ENCODE measurements at regions not wholly inside any gene's neighbourhood (a gene's known extent, or its start where the extent isn't known, plus 50 kb on each side); places are given as distances from the start of the nearest gene placed in this dataset.

DNA sequence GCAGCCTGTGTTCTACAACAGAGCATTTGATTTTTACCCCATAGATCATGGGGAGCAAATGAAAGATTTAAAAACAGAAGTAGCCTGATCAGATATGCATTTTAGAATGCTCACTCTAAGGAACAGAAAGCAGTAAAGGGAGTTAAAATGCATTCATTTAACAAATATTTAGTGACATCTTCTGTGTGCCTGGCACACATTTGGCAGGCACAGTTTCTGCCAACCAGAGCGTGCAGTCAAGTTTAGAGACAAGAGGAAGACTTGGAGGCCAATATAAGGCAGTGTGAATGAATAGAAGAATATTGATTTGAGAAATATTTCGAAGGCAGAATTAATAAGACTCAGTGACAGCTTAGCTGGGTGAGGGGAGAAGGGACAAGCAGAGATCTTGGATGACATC is 210.1 kb downstream of the KDR start:
- no peaks in the 10 kb centered on the region for H3K9me3 Mint-ChIP-seq
- H3K36me3 Mint-ChIP-seq (ENCODE audit: low read depth), result no peaks in the 10 kb centered on the region
- no peaks in the 10 kb centered on the region for H3K27me3 Mint-ChIP-seq
- no peaks in the 10 kb centered on the region for H3K4me1 Mint-ChIP-seq (ENCODE audit: low read depth)
- no peak overlapping the region for H3K4me3 Mint-ChIP-seq
- H3K27ac Mint-ChIP-seq, result no peak overlapping the region

DNA sequence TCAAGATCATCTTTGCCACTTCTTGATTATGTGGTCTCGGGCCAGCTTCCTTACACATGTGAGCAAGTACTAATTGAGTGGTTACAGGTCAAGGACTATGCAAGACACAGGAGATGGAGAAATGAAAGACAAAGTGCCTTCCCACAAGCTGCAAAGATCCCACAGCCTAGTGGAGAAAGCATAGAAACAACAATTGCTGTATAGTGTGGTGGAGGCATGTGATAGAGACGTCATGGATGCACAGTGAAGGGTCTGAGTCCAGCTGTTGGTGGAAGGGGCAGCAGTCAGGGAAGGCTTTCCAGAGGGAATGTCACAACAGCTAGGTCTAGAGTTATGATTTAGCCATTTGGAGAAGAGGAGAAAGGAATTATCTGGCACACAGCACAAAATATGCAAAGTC is 210.6 kb downstream of the KDR start:
- no peaks in the 10 kb centered on the region for H3K9me3 Mint-ChIP-seq
- H3K4me3 Mint-ChIP-seq, result no peak overlapping the region
- no peaks in the 10 kb centered on the region for H3K27me3 Mint-ChIP-seq
- peaks cover 4% of the 10 kb centered on the region for H3K4me1 Mint-ChIP-seq (ENCODE audit: low read depth)
- H3K27ac Mint-ChIP-seq, result no peak overlapping the region
- no peaks in the 10 kb centered on the region for H3K36me3 Mint-ChIP-seq (ENCODE audit: low read depth)

DNA sequence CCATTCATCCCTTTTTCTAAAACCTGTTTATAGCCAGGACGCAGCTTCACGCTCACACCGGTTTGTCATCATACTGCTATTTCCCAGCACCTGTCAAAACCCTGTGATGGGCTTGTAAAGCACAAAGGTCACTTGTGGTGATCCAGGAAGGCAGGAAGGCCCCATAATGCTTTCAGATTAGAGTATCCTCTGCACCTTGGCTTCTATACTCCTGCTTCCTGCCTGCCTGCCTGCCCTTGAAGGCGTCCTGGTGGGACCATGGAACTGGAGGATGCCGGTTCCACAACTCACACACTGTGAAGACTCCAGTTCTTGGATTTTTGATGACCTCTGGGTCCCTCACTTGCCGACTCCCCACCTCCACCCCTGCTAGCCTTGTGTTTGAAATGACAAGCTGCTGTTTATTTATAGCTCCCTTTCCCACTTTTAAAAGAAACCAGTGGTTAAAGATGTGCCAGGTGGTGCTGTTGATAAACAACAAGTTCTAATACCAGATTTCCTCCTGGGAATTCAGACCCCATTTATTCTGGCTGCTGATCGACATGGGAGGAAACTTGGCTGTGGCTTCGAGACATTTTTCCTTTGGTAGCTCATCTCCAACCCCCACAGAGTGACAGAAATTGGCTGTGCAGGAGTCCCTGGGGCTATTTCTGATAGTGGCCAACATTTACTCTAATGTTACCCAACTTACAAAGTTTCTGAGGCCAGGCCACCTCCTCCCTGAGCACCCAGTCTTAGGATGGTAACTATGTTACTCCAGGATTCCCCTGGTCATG is 211.5 kb downstream of the KDR start:
- Mint-ChIP-seq H3K4me3 (no peak overlapping the region), H3K9me3 (no peaks in the 10 kb centered on the region), H3K36me3 (ENCODE audit: low read depth) (no peaks in the 10 kb centered on the region), H3K27ac (no peak overlapping the region), H3K27me3 (no peaks in the 10 kb centered on the region), H3K4me1 (ENCODE audit: low read depth) (peaks cover 7% of the 10 kb centered on the region)

DNA sequence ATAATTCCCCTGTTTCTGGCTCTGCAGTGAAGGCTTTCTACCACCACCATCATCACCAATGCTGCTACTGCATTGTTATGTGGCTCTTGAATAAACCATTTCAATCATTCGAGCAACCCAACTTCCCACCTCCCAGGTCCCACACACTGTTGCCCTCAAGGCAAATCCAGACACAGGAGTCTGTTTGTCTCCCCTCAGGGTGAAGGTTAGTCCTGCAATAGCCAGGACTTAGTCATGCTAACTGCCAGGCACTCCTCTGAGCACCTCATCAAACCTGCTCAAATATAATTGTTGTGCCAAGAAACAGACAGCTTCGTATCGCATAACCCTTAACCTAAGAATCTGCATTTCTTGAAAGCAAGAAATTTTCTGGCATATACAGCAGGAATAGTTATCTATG is 213.2 kb downstream of the KDR start:
- Mint-ChIP-seq H3K36me3 (ENCODE audit: low read depth) (no peaks in the 10 kb centered on the region), H3K27ac (no peak overlapping the region), H3K9me3 (peaks cover 7% of the 10 kb centered on the region), H3K4me1 (ENCODE audit: low read depth) (peaks cover 7% of the 10 kb centered on the region), H3K27me3 (no peaks in the 10 kb centered on the region), H3K4me3 (no peak overlapping the region)

DNA sequence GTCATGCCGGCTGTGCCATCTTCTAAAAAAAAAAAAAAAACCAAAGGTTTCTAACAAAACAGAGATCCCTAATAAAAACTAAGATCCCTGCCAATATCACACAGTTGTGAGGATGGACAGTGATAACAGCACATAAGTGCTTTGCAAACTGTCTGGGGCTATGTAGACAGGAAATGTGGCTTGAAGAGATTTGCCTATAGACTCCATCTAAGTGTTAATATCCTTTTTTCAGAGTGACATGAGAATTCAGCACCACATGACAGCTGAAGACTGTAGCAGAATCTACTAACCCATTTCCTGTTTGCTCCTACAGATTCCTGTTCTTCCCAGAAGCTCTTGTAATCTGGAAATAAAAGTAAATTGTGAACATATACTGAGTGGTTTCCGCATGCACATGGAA is 215.4 kb downstream of the KDR start:
- H3K4me1 Mint-ChIP-seq (ENCODE audit: low read depth), result peaks cover 7% of the 10 kb centered on the region
- H3K4me3 Mint-ChIP-seq, result no peak overlapping the region
- H3K36me3 Mint-ChIP-seq (ENCODE audit: low read depth), result no peaks in the 10 kb centered on the region
- H3K9me3 Mint-ChIP-seq, result peaks cover 17% of the 10 kb centered on the region
- H3K27me3 Mint-ChIP-seq, result no peaks in the 10 kb centered on the region
- no peak overlapping the region for H3K27ac Mint-ChIP-seq

DNA sequence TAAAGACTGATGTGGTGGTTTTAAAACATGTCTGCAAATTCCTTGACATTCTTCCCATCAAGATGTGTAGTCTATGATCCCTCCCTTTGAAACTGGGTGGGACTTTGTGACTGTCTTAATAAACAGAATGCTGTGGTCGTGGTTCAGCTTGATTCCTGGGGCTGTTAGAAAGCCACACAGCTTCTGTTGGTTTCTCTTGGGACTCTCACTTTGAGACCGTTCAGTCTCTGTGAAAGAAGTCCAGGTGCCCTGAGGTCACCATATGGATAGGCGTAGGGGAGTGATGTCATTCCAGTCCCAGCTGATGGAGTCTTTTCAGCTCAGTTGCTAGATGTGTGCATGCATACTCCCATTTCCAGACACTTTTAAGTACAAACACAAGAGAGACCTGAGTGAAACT is 216.6 kb downstream of the KDR start:
- H3K36me3 Mint-ChIP-seq (ENCODE audit: low read depth), result no peaks in the 10 kb centered on the region
- no peaks in the 10 kb centered on the region for H3K27me3 Mint-ChIP-seq
- H3K9me3 Mint-ChIP-seq, result peaks cover 17% of the 10 kb centered on the region
- no peak overlapping the region for H3K4me3 Mint-ChIP-seq
- peaks cover 7% of the 10 kb centered on the region for H3K4me1 Mint-ChIP-seq (ENCODE audit: low read depth)
- H3K27ac Mint-ChIP-seq, result no peak overlapping the region

DNA sequence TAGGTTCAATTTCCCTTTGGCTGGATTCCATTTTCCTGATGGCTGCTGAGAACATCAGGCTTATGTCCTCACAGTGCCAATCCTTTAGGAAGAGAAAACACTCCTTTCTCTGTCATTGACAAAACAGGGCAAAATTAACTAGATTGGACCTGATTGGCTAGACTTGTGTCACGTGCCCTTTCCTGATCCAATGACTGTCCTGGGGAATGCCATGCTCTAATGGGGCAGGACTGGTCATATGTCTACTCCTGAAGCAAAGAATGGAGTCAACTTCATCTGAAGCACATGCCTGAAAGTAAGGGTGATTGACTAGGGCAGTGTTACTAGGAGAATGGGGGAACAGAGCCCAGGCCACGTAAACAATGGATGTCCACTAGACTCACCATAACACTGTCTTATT is 220.4 kb downstream of the KDR start:
- H3K27me3 Mint-ChIP-seq, result no peaks in the 10 kb centered on the region
- no peak overlapping the region for H3K4me3 Mint-ChIP-seq
- no peaks in the 10 kb centered on the region for H3K36me3 Mint-ChIP-seq (ENCODE audit: low read depth)
- H3K4me1 Mint-ChIP-seq (ENCODE audit: low read depth), result peaks cover 5% of the 10 kb centered on the region
- H3K9me3 Mint-ChIP-seq, result peaks cover 17% of the 10 kb centered on the region
- no peak overlapping the region for H3K27ac Mint-ChIP-seq

DNA sequence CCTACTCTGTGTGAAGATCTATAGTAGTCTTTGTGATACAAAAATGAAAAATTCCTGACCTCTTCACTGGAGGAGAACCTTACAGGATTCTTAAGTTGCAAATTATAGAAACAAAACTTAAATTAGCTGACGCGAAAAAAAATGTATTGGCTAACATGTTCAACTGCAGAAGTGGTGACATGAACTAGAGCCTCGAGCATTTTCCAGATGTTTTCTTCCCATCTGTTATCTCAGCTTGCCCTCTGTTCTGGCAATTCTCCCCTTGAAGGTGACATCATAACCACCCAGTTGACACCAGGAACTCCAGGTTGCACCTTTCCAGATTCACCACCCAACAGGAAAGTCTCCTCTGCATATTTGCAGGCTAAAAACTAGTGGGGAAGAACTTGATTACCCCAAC is 222.4 kb downstream of the KDR start:
- no peak overlapping the region for H3K4me3 Mint-ChIP-seq
- peaks cover 5% of the 10 kb centered on the region for H3K27me3 Mint-ChIP-seq
- peaks cover 17% of the 10 kb centered on the region for H3K9me3 Mint-ChIP-seq
- no peaks in the 10 kb centered on the region for H3K36me3 Mint-ChIP-seq (ENCODE audit: low read depth)
- no peak overlapping the region for H3K27ac Mint-ChIP-seq
- no peaks in the 10 kb centered on the region for H3K4me1 Mint-ChIP-seq (ENCODE audit: low read depth)

DNA sequence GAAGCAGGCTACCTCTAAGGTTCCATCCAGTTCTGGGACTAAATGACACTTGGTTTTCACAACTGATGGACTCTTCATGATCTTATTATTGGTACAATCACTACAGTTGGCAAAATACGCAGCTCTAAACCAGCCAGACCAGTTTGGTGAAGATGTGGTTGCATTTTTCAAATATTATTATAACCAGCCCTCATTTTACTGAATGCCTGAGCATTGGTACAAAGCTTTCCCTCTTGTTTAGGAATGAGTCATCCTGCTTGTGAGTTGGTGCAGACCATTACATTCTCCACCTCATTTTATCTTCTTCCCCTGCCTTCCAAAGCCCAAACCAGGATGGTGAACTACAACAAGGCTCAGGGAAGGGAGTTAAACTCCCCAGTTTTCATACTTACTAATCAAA is 223.1 kb downstream of the KDR start:
- no peak overlapping the region for H3K4me3 Mint-ChIP-seq
- H3K9me3 Mint-ChIP-seq, result peaks cover 11% of the 10 kb centered on the region
- no peak overlapping the region for H3K27ac Mint-ChIP-seq
- peaks cover 5% of the 10 kb centered on the region for H3K27me3 Mint-ChIP-seq
- H3K36me3 Mint-ChIP-seq (ENCODE audit: low read depth), result no peaks in the 10 kb centered on the region
- H3K4me1 Mint-ChIP-seq (ENCODE audit: low read depth), result no peaks in the 10 kb centered on the region

DNA sequence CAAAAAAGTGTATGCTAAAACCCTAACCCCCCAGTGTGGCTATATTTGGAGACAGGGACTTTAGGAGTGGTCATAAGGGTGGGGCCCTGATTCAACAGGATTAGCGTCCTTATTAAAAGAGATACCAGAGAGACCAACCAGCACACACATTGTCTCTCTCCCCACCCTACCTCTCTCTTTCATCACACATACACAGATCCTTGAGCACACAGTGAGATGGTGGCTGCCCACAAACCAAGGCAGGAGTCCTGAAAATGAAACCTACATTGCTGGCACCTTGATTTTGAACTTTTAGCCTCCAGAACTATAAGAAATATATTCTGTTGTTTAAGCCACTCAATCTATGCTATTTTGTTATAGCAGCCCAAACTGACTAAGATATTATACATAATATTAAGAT is 224.2 kb downstream of the KDR start:
- no peaks in the 10 kb centered on the region for H3K4me1 Mint-ChIP-seq (ENCODE audit: low read depth)
- no peak overlapping the region for H3K4me3 Mint-ChIP-seq
- no peak overlapping the region for H3K27ac Mint-ChIP-seq
- H3K9me3 Mint-ChIP-seq, result peaks cover 6% of the 10 kb centered on the region
- H3K36me3 Mint-ChIP-seq (ENCODE audit: low read depth), result no peaks in the 10 kb centered on the region
- peaks cover 5% of the 10 kb centered on the region for H3K27me3 Mint-ChIP-seq

DNA sequence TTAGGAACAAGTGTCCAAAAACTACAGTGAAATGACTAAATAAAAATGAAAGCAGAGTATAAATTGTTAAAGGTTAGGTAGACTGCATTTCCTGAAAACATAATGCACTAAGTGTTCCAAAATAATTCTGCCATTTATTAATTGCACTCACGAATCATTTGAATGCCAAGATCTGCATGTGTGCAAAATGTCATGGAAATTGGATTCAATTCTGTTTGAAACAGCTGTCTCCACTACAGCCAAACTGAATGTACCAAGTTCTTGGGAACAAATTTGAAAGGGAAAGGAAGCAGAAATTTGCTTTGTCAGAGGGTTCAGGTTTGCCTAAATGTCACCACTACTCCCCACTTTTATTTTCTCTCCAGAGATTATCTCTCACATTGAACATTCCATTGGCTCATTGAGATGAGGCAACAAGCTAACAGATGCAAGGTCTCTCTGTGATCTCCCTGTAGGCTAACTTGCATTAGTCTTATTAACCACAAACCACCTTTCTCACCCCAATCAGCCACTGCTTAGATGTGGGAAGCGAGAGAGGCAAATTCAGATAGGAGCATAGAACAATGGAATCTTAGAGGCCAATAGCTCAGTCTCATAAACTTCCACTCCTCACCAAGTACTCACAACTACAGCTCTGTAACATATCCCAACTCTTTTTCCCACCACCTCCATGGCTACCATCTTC is 226.6 kb downstream of the KDR start:
- H3K9me3 Mint-ChIP-seq, result no peaks in the 10 kb centered on the region
- no peaks in the 10 kb centered on the region for H3K4me1 Mint-ChIP-seq (ENCODE audit: low read depth)
- H3K27me3 Mint-ChIP-seq, result peaks cover 5% of the 10 kb centered on the region
- H3K4me3 Mint-ChIP-seq, result no peak overlapping the region
- no peak overlapping the region for H3K27ac Mint-ChIP-seq
- no peaks in the 10 kb centered on the region for H3K36me3 Mint-ChIP-seq (ENCODE audit: low read depth)

DNA sequence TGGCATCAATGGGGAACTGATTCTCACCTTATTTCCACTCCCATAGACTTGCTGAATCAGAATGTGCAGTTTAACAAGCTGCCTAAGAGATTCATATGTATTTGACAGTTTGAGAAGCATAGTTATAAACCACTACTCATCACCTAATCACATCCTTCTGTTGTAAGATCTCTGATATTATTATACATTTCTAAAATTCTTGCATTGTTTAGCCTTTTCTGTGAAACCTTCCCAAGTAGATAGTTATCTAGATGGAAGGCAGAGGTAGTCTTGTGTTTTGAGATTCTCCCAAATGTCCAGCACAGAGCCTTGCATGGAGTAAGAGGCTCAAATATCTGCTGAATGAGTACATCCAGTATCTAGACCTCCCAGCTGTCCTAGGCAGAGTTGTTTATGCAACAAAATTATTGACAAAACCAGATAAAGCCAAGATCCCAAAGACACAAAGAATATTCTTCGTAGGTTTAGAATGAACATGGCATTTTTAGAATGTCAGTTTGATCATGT is 227.3 kb downstream of the KDR start:
- H3K27ac Mint-ChIP-seq, result no peak overlapping the region

DNA sequence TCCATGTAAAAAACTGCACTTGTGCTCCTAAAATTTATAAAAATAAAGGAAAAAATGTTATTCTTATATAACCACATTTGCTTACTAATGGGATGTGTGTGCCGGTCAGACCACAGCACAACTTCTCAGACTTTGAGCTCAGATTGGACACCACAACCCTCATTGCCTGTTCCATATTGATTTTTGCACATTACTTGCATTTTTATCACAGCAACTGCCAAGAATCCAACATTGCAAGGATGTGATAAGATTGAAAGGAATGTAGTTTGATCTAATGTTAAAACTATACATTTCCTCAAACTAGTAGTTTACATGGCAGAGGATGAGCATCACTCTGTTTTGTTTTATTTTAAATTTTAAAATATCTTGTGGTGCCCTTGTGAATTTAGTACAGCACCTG is 227.8 kb downstream of the KDR start:
- H3K27me3 Mint-ChIP-seq, result peaks cover 5% of the 10 kb centered on the region
- no peak overlapping the region for H3K4me3 Mint-ChIP-seq
- H3K36me3 Mint-ChIP-seq (ENCODE audit: low read depth), result no peaks in the 10 kb centered on the region
- no peaks in the 10 kb centered on the region for H3K4me1 Mint-ChIP-seq (ENCODE audit: low read depth)
- no peaks in the 10 kb centered on the region for H3K9me3 Mint-ChIP-seq
- no peak overlapping the region for H3K27ac Mint-ChIP-seq

More for the DNA sequence above, 227.3 kb downstream of the KDR start:
- Mint-ChIP-seq H3K9me3 (no peaks in the 10 kb centered on the region), H3K4me3 (no peak overlapping the region), H3K36me3 (ENCODE audit: low read depth) (no peaks in the 10 kb centered on the region), H3K4me1 (ENCODE audit: low read depth) (no peaks in the 10 kb centered on the region), H3K27me3 (peaks cover 5% of the 10 kb centered on the region)

DNA sequence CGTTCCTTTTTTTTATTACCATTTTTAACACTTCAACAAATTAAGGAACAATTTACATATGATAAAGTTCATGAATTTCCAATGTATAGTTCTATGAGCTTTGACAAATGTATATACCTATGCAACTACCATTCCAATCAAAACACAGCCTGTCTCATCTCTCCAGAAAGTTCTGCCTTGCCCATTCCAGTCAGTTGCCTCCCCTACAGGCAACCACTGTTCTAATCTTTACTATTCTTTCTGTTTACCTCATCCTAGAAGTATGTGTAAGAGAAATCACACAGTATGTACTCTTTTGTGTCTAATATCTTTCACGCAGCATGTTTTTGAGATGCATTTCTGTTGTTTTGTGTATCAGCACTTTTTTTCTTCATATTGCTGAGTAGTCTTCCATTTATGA is 224.9 kb downstream of the KIT start:
- Mint-ChIP-seq H3K4me1 (ENCODE audit: low read depth) (no peaks in the 10 kb centered on the region), H3K36me3 (ENCODE audit: low read depth) (no peaks in the 10 kb centered on the region)

DNA sequence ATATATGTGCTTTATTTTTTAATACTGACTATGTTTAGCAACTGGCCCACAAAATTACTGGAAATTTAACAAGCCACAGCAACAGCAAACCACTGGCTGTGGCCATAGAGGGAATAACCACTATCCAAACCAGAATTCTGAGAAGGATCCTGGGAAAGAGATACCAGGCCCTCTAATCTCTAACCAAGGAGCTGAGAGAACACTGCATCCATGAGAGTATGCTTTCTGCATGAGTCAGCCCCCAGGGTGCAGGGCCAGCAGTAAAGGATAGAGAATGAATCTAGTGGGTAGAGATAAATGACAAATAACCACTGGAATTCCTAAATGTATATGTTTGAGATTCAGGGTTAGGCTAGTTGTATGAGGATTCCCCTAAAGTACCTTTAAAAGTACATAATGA is 221.8 kb downstream of the KIT start:
- no peak overlapping the region for H3K27ac Mint-ChIP-seq
- H3K4me1 Mint-ChIP-seq (ENCODE audit: low read depth), result no peaks in the 10 kb centered on the region
- no peaks in the 10 kb centered on the region for H3K27me3 Mint-ChIP-seq
- H3K36me3 Mint-ChIP-seq (ENCODE audit: low read depth), result no peaks in the 10 kb centered on the region
- H3K9me3 Mint-ChIP-seq, result no peaks in the 10 kb centered on the region
- no peak overlapping the region for H3K4me3 Mint-ChIP-seq

More for the DNA sequence above, 224.9 kb downstream of the KIT start:
- Mint-ChIP-seq H3K27ac (no peak overlapping the region), H3K9me3 (no peaks in the 10 kb centered on the region), H3K4me3 (no peak overlapping the region), H3K27me3 (no peaks in the 10 kb centered on the region)

DNA sequence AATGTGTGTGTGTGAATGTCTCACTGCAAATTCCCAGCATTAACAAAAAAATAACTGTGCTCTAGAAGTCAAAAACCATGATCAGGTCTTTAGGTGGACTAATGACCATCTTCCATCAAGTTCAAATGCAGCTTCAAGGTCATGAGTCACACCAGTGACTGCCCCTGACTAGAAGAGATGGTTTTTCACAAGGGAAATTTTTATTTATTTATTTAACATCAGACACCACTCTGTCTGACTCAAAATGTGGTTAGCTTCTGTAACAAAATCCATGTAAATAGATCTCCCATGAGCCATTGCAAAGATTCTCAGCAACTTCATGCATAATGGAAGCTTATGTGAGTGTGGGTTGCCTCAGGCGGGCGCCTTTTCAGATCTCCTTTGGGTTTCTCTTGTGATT is 219.2 kb downstream of the KIT start:
- H3K36me3 Mint-ChIP-seq (ENCODE audit: low read depth), result no peaks in the 10 kb centered on the region
- no peaks in the 10 kb centered on the region for H3K27me3 Mint-ChIP-seq
- H3K4me3 Mint-ChIP-seq, result no peak overlapping the region
- no peak overlapping the region for H3K27ac Mint-ChIP-seq
- H3K9me3 Mint-ChIP-seq, result no peaks in the 10 kb centered on the region
- no peaks in the 10 kb centered on the region for H3K4me1 Mint-ChIP-seq (ENCODE audit: low read depth)

Data from stimulated activated naive CD8-positive, alpha-beta T cell treated with anti-CD3 and anti-CD28 coated beads, Interleukin-15, Interleukin-2, amounts not matched to agents 100 ng/mL and 50 ng/mL, for 24 hours (primary cell).